ENCODE measurements at regions not wholly inside any gene's neighbourhood (a gene's known extent, or its start where the extent isn't known, plus 50 kb on each side); places are given as distances from the start of the nearest gene placed in this dataset.
A peak's percentile ranks its signal among the peaks of the same experiment; 100 is the strongest.
"Not testable (repeated sequence)": the region's sequence is repeated elsewhere in the genome, so short reads cannot be mapped to it uniquely, and the experiment has no call there.

DNA sequence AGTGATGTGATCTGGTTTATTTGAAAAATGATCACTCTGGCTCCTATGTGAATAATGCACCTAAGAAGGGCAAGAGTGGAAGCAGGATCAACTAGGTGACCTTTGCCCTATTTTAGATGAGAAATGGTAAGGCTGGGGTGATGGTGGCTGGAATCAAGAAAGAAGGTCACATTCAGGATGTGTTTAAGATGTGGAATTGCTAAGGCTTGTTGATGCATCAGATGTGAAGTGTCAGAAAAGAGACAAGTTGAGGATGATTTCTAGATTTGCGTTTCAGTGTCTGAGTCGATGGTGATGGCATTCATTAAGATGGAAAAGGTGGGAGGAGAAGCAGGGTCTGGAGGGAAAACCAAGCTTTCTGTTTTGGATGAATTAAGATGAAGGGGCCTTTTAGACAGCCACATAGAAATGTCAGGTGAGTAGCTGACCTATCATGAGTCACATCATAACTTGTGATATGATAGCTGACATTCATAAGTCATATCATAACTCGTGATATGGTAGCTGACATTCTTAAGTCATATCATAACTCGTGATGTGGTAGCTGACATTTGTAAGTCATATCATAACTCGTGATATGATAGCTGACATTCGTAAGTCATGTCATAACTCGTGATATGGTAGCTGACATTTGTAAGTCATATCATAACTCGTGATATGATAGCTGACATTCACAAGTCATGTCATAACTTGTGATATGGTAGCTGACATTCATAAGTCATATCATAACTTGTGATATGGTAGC lies 101.2 kb upstream of the SEC11C start:
- DNase-seq: no peak

DNA sequence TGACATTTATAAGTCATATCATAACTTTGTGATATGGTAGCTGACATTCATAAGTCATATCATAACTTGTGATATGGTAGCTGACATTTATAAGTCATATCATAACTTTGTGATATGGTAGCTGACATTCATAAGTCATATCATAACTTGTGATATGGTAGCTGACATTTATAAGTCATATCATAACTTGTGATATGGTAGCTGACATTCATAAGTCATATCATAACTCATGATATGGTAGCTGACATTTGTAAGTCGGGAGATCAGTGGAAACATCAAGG lies 100.7 kb upstream of the SEC11C start:
- DNase-seq: not testable (repeated sequence)

DNA sequence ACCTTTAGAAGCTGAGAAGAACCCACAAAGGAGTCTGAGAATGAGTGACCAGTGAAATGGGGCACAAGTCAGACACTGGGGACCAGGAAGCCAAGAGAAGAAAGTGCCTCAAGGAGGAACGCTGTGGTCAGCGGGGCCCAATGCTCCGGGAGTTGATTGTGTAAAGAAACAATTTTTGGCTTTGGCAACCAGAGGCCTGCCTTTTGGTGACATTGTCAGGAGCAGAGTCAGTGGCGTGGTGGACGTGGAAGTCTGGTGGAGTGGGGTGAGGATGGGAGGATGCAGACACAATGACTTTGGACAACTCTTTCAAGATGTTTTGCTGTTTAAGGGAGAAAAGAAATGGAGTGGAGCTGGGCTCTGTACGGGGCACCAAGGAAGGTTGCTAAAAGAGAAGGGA lies 100.2 kb upstream of the SEC11C start:
- DNase-seq: no peak

DNA sequence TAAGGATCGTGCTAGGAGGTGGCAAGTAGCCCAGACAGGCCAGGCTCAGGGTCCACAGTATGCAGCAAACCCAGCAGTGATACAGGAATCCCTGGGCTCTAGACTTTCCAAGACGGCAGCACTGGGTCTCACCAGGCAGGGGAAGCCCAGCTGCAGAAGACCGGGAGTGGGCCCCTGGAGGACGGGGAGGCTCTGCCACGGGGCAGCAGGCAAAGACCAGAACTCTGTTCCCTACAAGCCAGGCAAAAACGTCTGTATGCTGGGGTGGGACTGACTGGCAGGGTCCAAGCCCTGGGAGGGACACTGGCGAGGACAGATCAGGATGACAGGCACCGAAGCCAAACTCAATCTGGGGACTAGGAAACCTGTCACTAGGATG lies 98.9 kb upstream of the SEC11C start:
- no peak for DNase-seq

DNA sequence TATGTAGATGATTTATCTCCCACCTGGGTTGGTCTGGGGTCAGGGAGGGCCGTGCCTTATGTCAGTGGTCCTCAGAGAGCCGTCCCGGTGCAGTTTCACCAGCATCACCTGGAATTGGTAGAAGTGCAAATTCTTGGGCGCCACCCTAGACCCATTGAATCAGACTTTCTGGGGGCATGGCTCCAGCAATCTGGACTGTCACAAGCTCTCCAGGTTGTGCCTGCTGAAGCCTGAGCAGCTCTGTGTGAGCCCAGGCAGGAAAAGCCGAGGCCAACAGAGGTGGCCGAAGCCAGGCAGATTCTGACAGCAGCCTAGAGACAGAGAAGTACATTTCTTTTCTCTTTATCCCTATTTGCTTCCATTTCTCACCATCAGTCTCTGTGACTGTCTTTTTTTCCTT lies 98.4 kb upstream of the SEC11C start:
- no peak for DNase-seq

DNA sequence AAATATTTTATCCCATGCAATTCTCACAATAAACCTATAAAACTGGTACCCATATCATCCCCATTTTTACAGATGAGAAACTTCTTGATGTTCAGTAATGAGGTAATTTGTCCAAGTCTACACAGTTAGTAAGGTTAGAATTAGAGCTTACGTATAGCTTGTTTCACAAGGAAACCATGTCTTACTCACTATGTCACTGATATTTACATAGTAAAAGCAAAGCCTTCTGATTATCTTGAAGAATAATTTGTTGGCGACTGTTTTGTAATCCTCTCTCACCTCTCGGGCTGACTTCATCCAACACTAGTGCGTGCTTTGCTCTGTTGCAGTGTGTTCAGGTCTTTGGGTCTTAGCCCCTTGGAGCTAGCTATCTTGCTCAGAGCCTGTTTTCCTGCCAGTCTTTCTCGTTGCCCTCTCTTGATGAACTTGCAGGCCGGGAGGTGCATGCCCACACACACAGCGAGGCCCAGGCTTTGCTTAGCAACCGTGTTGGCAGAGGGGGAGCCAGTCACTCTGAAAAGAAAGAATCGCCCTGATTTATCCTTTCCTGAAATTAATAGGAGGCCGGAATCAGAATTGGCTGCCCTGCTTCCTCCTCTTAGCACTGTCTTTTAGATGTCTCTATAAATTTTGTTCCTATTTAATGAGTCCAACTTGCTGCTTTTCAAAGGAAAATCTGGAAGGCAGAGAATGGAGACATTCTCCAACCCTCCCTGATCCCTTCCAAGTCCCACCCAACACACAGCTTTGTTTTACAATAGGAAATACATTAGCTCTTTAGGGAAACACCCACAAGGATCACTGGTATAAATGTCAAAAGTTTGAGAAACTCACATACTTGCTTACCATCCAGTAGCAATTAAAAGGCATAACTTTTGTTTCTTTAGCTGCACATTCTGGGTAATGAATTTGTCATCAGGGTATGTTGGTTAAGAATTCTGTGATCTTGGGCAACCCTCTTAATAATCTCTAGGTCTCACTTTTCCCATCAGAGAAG lies 97.6 kb upstream of the SEC11C start:
- DNase-seq: peak; percentile 51

DNA sequence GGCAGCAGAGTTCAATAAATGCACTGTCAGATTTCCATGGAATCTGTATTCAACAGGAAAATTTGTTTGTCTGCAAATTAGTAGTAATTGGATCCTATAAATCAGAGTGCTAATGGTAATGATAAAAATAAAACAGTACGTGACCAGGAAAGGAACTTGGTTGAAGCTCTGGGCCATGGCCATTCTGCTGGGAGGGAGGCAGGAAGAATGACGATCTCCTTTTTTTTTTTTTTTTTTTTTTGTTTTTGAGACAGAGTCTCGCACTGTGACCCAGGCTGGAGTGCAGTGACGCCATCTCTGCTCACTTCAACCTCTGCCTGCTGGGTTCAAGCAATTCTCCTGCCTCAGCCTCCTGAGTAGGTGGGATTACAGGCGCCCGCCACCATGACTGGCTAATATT lies 94.8 kb upstream of the SEC11C start:
- no peak for DNase-seq

DNA sequence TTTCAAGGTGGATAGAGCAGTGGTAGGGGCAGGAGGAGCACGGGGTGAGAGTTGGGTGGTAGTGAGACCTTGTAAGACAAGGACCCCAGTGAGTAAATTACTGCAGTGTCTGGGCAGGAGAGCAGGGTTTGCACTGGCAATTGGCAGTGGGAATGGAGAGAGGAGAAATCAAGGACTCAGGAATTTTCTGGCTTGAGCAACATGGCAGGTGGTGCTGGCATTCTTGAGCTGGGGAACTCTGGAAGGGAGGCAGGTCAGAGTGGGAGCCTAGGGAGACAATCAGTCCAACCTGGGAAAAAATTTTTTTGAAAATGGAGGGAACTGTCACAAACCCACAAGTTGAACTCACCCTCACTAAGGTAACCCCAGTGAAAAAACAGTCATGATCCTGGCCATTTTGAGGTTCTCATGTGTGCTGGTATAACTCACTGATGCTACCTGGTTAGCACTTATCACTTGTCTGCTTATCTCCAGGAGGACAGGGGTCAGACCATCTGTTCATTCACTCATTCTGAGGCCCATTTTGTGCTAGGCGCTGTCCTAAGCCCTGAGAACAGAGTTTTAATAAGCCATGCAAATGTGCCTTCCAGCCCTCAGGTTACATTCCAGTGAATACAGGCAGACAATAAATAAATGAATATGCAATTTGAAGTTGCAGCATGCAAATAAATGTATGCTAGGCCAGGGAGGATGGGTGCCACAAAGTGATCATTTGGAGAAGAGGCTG lies 92.2 kb upstream of the SEC11C start:
- no peak for DNase-seq

DNA sequence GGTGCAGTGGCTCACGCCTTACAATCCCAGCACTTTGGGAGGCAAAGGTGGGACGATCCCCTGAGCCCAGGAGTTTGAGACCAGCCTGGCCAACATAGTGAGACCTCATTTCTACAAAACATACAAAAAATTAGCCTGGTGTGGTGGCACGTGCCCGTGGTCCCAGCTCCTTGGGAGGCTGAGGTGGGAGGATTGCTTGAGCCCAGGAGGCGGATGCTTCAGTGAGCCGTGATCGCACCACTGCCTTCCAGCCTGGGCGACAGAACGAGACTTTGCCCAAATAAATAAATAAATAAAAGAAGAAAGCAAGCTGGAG lies 91.7 kb upstream of the SEC11C start:
- no peak for DNase-seq

DNA sequence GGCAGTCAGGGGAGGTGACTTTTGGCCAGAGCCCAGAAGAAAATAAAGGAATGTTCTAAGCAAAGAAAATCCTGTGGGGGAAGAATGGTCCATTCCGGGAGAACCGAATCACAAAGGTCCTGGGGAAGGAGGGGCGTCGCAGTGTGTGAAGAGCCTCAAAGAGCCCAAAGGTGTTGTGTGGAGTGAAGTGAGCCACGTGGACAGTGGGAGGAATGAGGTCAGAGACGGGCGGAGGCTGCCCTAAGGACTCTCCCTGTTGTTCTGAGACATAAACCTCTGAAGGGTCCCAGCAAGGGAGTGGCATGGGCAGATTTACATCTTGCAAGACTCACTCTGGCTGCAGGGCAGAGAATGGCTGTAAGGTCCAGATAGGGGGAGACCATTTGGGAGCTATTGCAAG lies 91.3 kb upstream of the SEC11C start:
- DNase-seq: no peak

DNA sequence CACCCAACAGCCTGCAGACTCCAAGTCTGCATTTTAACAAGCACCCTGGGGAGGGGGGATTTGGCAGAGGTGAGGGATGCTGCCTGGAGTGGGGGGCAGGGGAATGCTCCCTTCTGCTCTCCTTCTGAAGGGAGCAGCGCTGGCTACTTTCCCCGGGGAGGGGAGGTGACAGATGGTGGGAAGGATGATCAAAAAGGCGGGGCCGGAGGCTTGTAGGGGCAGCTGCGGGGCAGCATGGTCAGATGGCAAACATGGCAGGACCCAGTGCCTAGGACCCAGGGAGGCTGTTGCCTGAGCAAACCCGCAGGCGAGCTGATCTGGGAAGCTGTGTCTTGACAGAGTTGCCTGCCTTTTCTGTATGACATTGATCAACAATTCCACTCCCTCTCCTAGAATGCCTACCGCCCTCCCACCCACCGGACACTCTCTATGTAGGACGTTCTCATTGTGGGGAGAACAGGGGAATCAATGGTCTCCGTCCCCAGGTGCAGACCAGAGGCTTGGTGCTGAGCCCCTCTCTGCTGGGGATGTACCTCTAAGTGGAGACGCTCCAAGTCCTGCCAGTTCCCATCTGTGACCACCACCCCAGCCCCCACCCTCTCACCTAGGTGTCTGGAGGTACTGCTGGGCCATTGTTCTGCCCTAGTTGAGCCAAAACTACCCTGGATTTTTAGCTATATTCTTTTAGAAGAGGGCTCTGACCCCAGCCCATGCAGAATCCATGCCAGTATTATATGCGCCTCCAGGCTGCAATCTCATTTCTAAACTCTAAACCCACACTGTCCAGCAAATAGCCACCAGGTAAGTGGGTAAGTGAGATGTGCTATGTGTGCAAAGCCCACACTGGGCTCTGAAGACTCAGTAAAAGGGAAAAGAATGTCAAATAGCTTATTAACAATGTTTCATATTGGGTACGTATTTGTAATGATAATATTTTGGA lies 89.7 kb upstream of the SEC11C start:
- peak; percentile 42 for DNase-seq

DNA sequence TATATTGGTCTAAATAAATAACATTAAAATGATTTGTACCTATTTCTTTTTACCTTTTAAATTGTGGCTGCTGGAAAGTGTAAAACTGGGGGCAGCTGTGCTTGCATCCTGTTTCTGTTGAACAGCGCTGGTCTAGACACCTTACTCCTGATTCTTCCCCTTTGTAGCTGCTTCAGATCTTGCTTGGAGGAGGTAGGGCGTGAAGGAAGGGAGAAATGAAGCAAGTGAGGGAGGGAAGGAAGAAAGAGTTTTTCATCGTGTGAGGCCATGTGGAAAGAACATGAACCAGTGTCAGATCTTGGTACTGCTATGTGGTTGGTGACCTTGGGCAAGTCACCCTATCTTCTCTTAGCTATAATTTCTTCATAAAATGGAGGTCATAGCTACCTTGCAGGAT lies 89.0 kb upstream of the SEC11C start:
- DNase-seq: no peak

DNA sequence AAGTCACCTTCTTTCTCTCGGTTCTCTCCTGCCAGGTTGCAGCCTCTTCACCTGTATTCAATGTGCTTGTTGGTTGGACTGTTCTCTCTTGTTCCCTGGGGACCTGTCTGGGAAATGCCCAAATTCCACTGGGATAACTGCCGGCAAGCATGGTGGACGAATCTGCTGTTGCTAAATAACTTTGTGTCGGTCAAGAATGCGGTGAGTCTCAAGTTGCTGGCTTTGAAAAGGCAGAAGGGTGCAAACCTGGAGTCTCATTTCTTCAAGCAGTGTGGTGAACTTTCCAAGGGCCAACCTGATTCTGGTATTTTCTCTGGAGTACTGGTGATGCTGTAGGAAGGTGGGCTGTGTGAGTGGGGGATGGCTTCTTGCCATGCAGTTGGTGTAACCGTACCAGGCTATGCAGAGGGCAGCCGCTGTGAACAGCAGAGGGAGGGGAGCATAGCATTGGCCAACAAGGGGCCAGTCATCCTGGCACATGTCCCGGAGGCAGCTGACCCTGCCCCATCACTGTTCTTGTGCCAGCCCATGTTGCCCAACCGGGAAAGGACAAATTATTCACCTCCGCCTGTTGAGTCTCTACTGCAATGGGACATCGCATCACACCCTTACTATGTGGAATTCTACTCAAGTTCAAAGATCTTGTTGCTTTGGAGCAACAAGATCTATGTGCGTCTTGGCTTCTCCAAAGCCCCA lies 88.1 kb upstream of the SEC11C start:
- DNase-seq: peak; percentile 60

DNA sequence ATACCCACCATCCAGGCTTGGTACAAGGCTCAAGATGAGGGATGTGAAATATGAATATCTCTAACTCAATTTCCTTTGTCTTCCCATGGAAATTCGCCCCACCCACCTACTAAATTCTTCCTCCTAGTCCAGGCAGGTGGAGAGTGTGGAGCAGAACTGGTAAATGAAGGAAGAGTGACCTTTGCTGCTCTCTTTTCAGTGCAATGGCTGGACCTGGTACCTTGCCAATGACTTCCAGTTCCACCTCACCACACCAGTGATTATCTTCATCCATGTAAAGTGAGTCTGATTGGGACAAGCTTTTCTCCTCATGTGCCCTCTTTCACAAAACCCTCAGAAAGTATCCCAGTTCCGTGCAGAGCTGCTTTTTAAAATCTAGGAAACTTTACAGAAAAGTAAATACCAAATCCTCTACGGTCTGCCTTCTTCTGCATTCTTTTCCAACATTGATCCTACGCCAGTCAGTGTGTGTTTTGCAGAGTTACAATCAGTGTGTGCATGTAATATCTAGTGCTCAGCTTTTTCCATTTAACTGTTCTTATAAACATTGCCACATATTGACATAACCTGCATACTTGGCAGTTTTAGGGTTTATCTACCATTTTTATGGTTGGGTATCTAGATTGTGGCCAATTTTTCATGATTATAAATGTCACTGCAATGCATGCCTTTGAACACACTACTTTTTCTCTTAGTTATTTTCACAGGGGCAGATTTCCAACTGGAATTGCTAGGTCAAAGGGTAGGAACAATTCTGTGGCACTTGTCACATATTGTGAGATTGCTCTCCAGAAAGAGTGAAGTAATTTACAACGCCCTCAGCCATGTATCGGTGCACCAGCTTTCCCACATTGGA lies 86.5 kb upstream of the SEC11C start:
- DNase-seq: no peak

DNA sequence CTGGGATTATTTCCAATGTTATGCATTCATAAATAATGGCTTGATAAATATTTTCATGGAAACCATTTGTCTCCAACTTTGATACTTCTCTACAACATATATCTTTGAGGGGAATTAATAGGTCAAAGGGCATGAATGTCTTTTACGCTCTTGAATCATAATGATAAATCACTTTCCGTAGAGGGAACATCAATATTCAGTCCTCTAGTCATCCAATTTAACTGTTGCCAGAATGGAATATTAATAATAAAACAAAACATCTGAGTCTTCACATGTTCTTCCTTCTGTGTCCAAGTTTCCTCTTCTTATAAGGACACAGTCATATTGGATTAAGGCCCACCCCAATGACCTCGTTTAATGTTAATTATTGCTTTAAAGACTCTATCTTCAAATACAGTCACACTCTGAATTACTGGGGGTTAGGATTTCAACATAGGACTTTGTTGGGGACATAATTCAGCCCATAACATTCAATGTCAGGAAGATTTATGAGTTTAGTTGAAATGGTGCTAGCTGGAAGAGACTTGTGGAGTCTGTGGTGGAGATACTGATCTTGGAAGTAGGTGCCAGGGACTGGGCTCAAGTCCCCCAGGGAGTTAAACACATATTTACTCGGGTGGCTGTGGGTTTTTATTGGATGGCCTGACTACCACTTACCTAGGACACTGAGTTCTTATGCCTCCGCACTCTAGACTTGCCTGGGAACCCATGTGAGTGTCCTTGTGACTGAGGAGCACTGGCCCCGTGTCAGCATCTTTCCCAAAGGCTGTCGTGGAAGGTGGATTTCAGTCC lies 85.0 kb upstream of the SEC11C start:
- DNase-seq: no peak

DNA sequence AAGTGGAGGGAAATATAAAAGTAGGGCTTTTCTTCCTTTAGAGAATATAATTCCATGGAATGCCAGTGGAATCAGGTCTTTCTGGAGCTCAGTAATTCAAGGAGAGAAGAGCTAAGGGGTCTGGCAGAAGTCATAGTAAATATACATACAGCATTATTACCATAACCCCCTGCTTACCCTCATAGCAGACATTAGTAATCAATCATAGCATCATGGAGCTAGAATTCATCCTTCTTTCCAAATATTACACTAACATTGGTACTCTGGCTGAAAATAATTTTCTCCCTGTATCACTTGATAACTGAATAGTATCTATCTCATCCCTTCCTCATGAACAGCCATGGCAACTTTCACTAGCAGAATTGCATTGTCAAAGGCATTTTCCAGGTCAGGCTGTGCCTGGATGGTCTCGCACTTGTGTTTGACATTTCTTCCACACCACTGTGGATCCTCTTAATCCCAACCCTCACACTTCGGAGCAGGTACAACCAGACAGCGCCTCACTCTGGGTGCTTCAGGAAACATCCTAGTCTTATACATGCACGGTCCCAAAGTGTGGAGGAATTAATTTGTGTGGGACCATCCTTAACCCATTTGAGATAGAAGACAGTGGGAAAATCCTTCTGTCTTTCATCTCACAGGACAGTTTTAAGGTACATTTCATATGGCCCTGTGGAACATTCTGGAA lies 84.2 kb upstream of the SEC11C start:
- no peak for DNase-seq

DNA sequence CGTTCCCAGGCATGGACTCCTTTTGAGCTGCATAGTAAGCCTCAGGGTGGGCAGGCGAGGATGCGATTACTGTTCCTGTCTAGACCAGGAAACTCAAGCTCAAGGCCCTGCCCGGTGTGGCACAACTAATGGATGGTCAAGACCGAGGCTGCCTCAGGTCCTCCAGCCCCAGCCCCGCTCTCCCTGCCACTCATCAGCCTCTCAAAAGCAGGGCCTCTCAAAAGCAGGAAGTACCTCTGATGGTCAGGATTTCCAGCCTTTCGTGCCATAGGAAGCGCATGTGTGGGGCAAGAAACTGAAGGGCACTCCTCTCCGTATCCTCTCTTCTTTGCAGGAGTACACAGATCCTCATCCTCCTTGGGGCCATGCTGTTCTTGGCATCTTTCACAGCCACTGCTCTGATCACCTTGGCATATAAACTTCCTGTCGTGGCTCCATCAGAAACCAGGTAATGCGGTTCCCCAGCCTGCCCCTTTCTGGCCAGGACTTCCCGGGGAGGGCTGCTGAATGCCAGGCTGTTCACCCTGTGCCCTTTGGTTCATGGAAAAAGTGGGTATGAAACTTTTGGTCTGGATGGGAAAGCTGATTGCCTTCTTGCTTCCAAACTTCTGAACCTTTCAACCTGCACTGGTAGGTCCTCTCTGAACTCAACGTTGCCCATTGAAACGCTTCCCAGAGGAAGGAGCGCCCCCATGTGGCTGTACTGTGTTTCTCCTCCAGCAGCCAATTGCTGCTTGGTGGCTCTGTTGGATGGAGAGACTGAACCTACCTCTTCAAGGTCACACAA lies 82.8 kb upstream of the SEC11C start:
- peak; percentile 73 for DNase-seq

DNA sequence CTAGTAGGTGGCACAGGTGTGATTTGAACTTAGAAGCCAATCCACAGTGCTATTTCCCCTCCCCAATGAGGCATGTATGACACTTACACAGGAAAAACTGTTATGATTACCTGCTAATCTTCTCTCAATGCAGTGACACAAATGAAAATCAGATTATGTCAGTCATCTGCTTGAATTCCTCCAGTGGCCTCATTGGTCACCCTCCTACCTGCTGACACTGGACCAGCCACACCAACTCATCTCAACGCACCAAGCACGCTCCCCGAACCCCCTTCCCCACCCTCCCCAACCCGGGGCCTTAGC lies 82.2 kb upstream of the SEC11C start:
- DNase-seq: no peak

DNA sequence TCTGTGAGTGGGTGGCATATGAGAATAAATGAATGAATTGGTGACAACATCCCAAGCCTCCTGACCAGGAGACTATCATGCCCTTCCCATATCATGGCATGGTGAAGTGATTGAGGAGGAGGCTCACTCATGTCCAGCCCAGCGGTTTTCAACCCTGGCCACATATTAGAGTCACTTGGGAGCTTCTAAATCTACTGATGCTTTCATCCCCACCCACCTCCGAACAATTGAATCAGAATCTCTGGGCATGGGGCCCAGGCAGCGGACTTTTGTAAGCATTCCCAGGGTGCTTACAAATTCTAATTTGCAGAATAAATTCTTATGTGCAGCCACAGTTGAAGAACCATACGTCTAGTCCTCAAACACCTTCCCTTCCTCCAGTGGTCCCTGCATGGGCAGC lies 81.7 kb upstream of the SEC11C start:
- no peak for DNase-seq
